Body of pancreas (tissue), 4 donors: ENCODE measurements at regions not wholly inside any gene's neighbourhood (a gene's known extent, or its start where the extent isn't known, plus 50 kb on each side); places are given as distances from the start of the nearest gene placed in this dataset.

Experiments used
- POLR2A ChIP-seq, 3 donors: fragments of 450-650 bp; IDR thresholded peaks; one replicate each; pipeline ENCODE4 v1.6.1; 2016; ENCODE audit warnings: antibody characterized with exemption in 3 of 3, mild to moderate bottlenecking in 2 of 3
- TF ChIP-seq, protein P1 (sequence below), 7 experiments: fragments of 450-650 bp in 4 of 7; fragments of 200-600 bp in 3 of 7; sonication (generic) in 3 of 7; IDR thresholded peaks; one replicate each; pipeline ENCODE4 v1.5.1; 2016 to 2019; ENCODE audit warnings: antibody characterized with exemption in 7 of 7

DNA sequence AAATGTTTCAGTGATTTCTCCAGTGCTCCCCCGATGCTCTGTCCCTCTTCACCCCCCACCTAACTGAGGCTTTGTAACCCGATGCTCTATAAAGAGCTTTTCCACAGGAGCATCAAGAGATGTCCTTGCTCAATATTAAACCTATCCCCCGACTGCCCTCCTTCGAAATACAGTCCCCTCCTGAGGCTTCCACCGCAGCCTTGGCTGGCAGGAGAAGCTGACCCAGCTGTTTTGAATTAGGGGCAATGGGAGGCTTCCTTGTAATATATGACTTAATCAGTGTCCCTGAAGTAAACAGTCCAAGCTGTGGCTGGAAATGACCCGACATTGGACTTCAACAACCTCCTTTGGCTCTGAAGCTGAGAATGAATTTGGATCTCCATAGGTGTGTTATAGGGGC lies 62.4 kb downstream of the TMEM30B start:
- TF ChIP-seq, protein P1, sequence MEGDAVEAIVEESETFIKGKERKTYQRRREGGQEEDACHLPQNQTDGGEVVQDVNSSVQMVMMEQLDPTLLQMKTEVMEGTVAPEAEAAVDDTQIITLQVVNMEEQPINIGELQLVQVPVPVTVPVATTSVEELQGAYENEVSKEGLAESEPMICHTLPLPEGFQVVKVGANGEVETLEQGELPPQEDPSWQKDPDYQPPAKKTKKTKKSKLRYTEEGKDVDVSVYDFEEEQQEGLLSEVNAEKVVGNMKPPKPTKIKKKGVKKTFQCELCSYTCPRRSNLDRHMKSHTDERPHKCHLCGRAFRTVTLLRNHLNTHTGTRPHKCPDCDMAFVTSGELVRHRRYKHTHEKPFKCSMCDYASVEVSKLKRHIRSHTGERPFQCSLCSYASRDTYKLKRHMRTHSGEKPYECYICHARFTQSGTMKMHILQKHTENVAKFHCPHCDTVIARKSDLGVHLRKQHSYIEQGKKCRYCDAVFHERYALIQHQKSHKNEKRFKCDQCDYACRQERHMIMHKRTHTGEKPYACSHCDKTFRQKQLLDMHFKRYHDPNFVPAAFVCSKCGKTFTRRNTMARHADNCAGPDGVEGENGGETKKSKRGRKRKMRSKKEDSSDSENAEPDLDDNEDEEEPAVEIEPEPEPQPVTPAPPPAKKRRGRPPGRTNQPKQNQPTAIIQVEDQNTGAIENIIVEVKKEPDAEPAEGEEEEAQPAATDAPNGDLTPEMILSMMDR (IDR thresholded peaks at IDR 0.05), result no peak
- no peak for TF ChIP-seq POLR2A (IDR thresholded peaks at IDR 0.05)
